A549 (cell line): ENCODE measurements at regions not wholly inside any gene's neighbourhood (a gene's known extent, or its start where the extent isn't known, plus 50 kb on each side); places are given as distances from the start of the nearest gene placed in this dataset.

Experiments used
- ATAC-seq, 2 experiments: fragments of 200-7000 bp in 1 of 2; fragments of >200 bp in 1 of 2; cut with Nextera tagmentation in 1 of 2; cut with Tn5 transposase in 1 of 2; 3 replicates each; pipeline versions ENCODE4 v1.8.0 to v1.9.1; 2018 to 2020; ENCODE audit warnings: mild to moderate bottlenecking in 1 of 2, moderate library complexity in 1 of 2
- CTCF ChIA-PET: fragments of 300-600 bp; sonication (Branson Sonifier 250); formaldehyde crosslinking; extraction: SDS; loops from one replicate; lab custom pipeline; 2021; ENCODE audit warnings: antibody characterized with exemption, inconsistent platforms; lab: Yijun Ruan, JAX
- POLR2A ChIA-PET: fragments of 350-600 bp; formaldehyde crosslinking; extraction: SDS; loops from one replicate; lab custom pipeline; 2021; ENCODE audit warnings: antibody characterized with exemption, inconsistent platforms; lab: Yijun Ruan, JAX
- DNase-seq, 2 experiments: peaks; one replicate each; pipeline versions ENCODE4 v3.0.0 to v3.0.0-alpha.2; 2011 to 2016; ENCODE audit warnings: low read depth in 1 of 2, low spot score in 1 of 2
- FAIRE-seq: peaks from 2 replicates; lab custom pipeline; 2011; peaks lifted over from hg19 to GRCh38; lab: Jason Lieb, UNC
- H3K27ac ChIP-seq, 2 experiments: fragments of >200 bp; sonication (Bioruptor Twin); formaldehyde crosslinking; 3 replicates each; pipeline ENCODE4 v1.5.1; 2016 to 2017
- H3K4me1 ChIP-seq: fragments of >200 bp; sonication (Bioruptor Twin); formaldehyde crosslinking; 3 replicates; pipeline ENCODE4 v1.6.1; 2016
- H3K4me2 ChIP-seq: fragments of >200 bp; sonication (Bioruptor Twin); formaldehyde crosslinking; 3 replicates; pipeline ENCODE4 v1.6.1; 2016
- H3K4me3 ChIP-seq: fragments of >200 bp; sonication (Bioruptor Twin); formaldehyde crosslinking; 3 replicates; pipeline ENCODE4 v1.5.1; 2016
- H3K9me3 ChIP-seq: fragments of >200 bp; sonication (Bioruptor Twin); formaldehyde crosslinking; 3 replicates; pipeline ENCODE4 v1.6.1; 2016
- ATOH8 ChIP-seq: fragments of 250-450 bp; sonication (Bioruptor Pico); IDR thresholded peaks from 2 replicates; pipeline ENCODE4 v1.5.0; 2020; ENCODE audit warnings: low read depth, mild to moderate bottlenecking, moderate library complexity
- CBX8 ChIP-seq: fragments of 200-600 bp; sonication (generic); IDR thresholded peaks from 2 replicates; pipeline ENCODE4 v1.6.1; 2016
- CTCF ChIP-seq: fragments of >200 bp; sonication (Bioruptor Twin); formaldehyde crosslinking; IDR thresholded peaks from 3 replicates; pipeline ENCODE4 v1.5.1; 2016
- EHF ChIP-seq: fragments of 250-450 bp; sonication (Bioruptor Pico); IDR thresholded peaks from 2 replicates; pipeline ENCODE4 v1.5.0; 2020; ENCODE audit warnings: mild to moderate bottlenecking
- EP300 ChIP-seq, 2 experiments: fragments of >200 bp; sonication (Bioruptor Twin); formaldehyde crosslinking; IDR thresholded peaks; 2 replicates in 1 of 2; 3 replicates in 1 of 2; pipeline ENCODE4 v1.6.1; 2016 to 2017
- FOSL2 ChIP-seq, 2 experiments: fragments of 450-650 bp in 1 of 2; fragments of >200 bp in 1 of 2; sonication (Bioruptor Twin) in 1 of 2; formaldehyde crosslinking; IDR thresholded peaks; 2 replicates each; pipeline versions ENCODE4 v1.5.0 to v1.6.1; 2016 to 2020; ENCODE audit warnings: mild to moderate bottlenecking in 1 of 2, moderate library complexity in 1 of 2
- HDAC2 ChIP-seq: fragments of 200-600 bp; sonication (generic); IDR thresholded peaks from 2 replicates; pipeline ENCODE4 v1.6.1; 2016
- HEYL ChIP-seq: fragments of 250-450 bp; sonication (Bioruptor Pico); IDR thresholded peaks from 2 replicates; pipeline ENCODE4 v1.8.0; 2021; ENCODE audit warnings: mild to moderate bottlenecking, moderate library complexity
- HMGXB4 ChIP-seq: fragments of 250-450 bp; sonication (Bioruptor Pico); IDR thresholded peaks from 2 replicates; pipeline ENCODE4 v1.5.0; 2021; ENCODE audit warnings: mild to moderate bottlenecking, moderate library complexity, borderline replicate concordance
- JUN ChIP-seq, 2 experiments: fragments of >200 bp; sonication (Bioruptor Twin); formaldehyde crosslinking; IDR thresholded peaks; 2 replicates in 1 of 2; 3 replicates in 1 of 2; pipeline ENCODE4 v1.6.1; 2016 to 2017
- MAFK ChIP-seq: fragments of 450-650 bp; IDR thresholded peaks from 2 replicates; pipeline ENCODE4 v1.6.1; 2014; ENCODE audit not compliant: partially characterized antibody
- MAX ChIP-seq: IDR thresholded peaks from 2 replicates; pipeline ENCODE4 v1.6.1; 2012
- MYC ChIP-seq: IDR thresholded peaks from 2 replicates; pipeline ENCODE4 v1.6.1; 2012; ENCODE audit warnings: mild to moderate bottlenecking, inconsistent platforms, low read length, improper control_type of control experiment, borderline replicate concordance
- NFE2L2 ChIP-seq: fragments of 150-350 bp; conservative IDR thresholded peaks from 2 replicates; pipeline ENCODE4 v1.6.1; 2014; ENCODE audit warnings: low read length
- NPAS2 ChIP-seq: fragments of 250-450 bp; sonication (Bioruptor Pico); IDR thresholded peaks from 2 replicates; pipeline ENCODE4 v1.8.0; 2022; ENCODE audit warnings: mild to moderate bottlenecking, moderate library complexity, borderline replicate concordance
- POLR2A ChIP-seq: IDR thresholded peaks from 2 replicates; pipeline ENCODE4 v1.6.1; 2012; ENCODE audit warnings: mild to moderate bottlenecking, low read length
- RAD21 ChIP-seq, 2 experiments: fragments of >200 bp in 1 of 2; sonication (Bioruptor Twin) in 1 of 2; formaldehyde crosslinking in 1 of 2; IDR thresholded peaks in 1 of 2; conservative IDR thresholded peaks in 1 of 2; 2 replicates in 1 of 2; 3 replicates in 1 of 2; pipeline ENCODE4 v1.6.1; 2012 to 2018; ENCODE audit warnings: inconsistent platforms in 1 of 2
- RARB ChIP-seq: fragments of 250-450 bp; sonication (Bioruptor Pico); IDR thresholded peaks from 2 replicates; pipeline ENCODE4 v1.8.0; 2021; ENCODE audit warnings: mild to moderate bottlenecking, moderate library complexity
- REST ChIP-seq: fragments of 200-600 bp; sonication (generic); IDR thresholded peaks from 2 replicates; pipeline ENCODE4 v1.6.1; 2016; ENCODE audit warnings: antibody characterized with exemption, mild to moderate bottlenecking, moderate library complexity
- RNF2 ChIP-seq: fragments of 200-600 bp; sonication (generic); IDR thresholded peaks from 2 replicates; pipeline ENCODE4 v1.6.1; 2016; ENCODE audit warnings: low read depth, mild to moderate bottlenecking, antibody characterized with exemption, moderate library complexity, borderline replicate concordance
- ZSCAN20 ChIP-seq: fragments of 250-450 bp; sonication (Bioruptor Pico); IDR thresholded peaks from 2 replicates; pipeline ENCODE4 v1.8.0; 2022; ENCODE audit warnings: mild to moderate bottlenecking, moderate library complexity
- WGBS: methylation state at CpG from one replicate; pipeline ENCODE4 v1.1.6; 2017; ENCODE audit errors: missing lambda C conversion rate; 5-methylcytosine and 5-hydroxymethylcytosine counted together

- TF ChIP-seq NPAS2 (CRISPR knock-in tag) (no peak), HDAC2 (no peak), ZSCAN20 (no peak)
Observed at GRCh38 chr10:129028451-129028850, 438.6 kb upstream of the MGMT start (continued).

- TF ChIP-seq EHF (CRISPR knock-in tag) (no peak), CBX8 (no peak), REST (no peak), MAX (no peak), NPAS2 (CRISPR knock-in tag) (no peak), ATOH8 (CRISPR knock-in tag) (no peak), NFE2L2 (no peak), FOSL2 (IDR thresholded peaks at IDR 0.05) (no peak), FOSL2 (CRISPR knock-in tag; IDR thresholded peaks at IDR 0.05) (no peak), MYC (no peak), HEYL (CRISPR knock-in tag) (no peak), CTCF (no peak)
- 28% methylated on average over 9 of the region's 9 CpGs for WGBS
- Histone ChIP-seq H3K4me1 (no peaks in the 10 kb centered on the region), H3K4me2 (no peak overlapping the region), H3K4me3 (no peak overlapping the region), H3K9me3 (no peaks in the 10 kb centered on the region), H3K27ac (no peak overlapping the region)
- no peak for ATAC-seq
- DNase-seq, result no peak
- no peak for FAIRE-seq
- CTCF ChIA-PET, result no interaction called here
- POLR2A ChIA-PET, result no interaction called here
Observed at GRCh38 chr10:129029051-129029450, 438.0 kb upstream of the MGMT start.

GRCh38 chr10:129029851-129030602 is 437.0 kb upstream of the MGMT start:
- FAIRE-seq (no peak), DNase-seq (no peak), ATAC-seq (no peak)
- no peaks in the 10 kb centered on the region for H3K4me1 ChIP-seq
- H3K27ac ChIP-seq, result no peak overlapping the region
- H3K9me3 ChIP-seq, result no peaks in the 10 kb centered on the region
- no peak for TF ChIP-seq EP300 (IDR thresholded peaks at IDR 0.05)
- TF ChIP-seq JUN (IDR thresholded peaks at IDR 0.05), result no peak
- TF ChIP-seq HMGXB4 (CRISPR knock-in tag), result no peak
- TF ChIP-seq CTCF, result no peak
- no peak for TF ChIP-seq RARB (CRISPR knock-in tag)
- TF ChIP-seq RAD21 (conservative IDR thresholded peaks at IDR 0.05 in 1 of 2, IDR thresholded peaks at IDR 0.05 in 1 of 2), result no peak
- TF ChIP-seq MAFK, result no peak
- TF ChIP-seq POLR2A, result no peak
- no peak for TF ChIP-seq RNF2
- CTCF ChIA-PET, result interaction anchor here (1.2 to 5.1 kb wide), 2 partner anchors 941 to 1159 kb away, joined by 3 to 24 read pairs; no protein-coding TSS in a partner anchor
- POLR2A ChIA-PET, result no interaction called here
- no peak overlapping the region for H3K4me3 ChIP-seq
- WGBS, result 23% methylated on average over 14 of the region's 14 CpGs
- H3K4me2 ChIP-seq, result no peak overlapping the region
